Kasumi-1 (cell line): ENCODE measurements at regions not wholly inside any gene's neighbourhood (a gene's known extent, or its start where the extent isn't known, plus 50 kb on each side); places are given as distances from the start of the nearest gene placed in this dataset.
A peak's percentile ranks its signal among the peaks of the same experiment; 100 is the strongest.

Experiments used
- DNase-seq, 2 experiments: peaks; one replicate each; lab custom pipeline; 2025; lab: John Stamatoyannopoulos, UW

DNA sequence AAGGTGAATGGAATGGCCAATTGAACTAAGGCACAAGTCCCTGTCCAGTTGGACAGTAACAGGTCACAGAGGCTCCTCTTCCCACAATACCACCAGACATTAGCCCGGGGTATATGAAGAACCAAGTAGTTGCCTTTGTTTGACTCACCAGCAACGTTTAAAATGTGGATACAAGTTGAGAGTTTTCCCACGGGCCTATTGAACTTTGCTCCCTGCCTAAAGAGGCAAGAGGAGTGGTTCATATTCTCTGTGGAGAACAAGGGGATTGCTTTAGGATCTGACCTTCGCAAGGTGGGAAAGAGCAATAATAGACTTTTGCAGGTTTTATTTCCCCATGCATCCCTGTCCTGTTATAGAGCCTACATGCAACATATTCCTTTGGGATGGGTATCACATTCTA, 177.2 kb downstream of the POU4F1 start:
- DNase-seq, result no peak

DNA sequence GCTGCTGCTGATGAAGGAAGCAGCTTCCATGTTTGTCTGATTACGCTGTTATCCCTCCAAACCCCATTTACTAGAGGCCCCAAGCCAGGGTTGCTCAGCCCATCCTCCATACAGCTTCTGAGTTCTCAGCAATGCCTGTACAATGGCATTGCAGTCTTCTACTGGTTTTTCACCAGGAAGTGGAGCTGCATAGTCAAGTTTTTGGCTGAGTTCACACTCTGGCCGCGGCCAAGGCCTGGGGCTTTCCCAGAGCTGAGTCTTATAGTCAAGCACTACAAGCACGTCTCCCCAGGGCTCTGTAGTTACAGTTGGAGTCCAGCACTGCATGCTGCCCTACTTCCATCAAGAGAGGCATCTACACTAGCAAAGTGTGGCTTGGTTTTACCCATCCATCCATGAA, 182.5 kb downstream of the POU4F1 start:
- no peak for DNase-seq

DNA sequence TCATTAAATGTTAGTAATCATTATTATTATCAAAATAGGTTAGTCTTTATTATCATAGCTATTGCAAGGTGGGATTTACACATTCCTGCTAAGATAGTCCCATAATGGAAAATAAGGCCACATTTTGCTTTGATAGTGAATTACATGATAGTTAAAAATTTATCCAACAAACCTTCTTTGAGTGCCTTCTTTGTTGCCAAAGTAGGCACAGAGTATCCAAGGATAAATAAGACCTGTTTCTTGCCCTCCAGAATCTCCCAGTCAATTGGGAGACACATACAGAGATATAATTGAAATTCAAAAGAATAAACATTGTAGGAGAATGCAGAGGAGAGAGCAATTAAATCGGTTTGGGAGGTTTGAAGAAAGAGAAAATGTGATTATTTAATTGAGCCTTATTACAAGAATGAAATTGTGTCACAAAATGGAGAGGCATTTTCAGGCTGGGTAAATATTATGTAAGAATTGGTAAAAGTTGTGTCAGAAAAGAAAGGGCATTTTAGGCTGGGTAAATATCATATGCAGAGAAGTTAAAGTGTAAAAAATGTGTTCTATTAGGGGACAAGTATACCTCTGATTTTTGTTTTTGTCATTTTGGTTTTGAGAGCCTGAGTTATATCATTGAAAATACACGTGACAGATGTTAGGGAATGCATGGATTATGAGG, 189.3 kb downstream of the POU4F1 start:
- no peak for DNase-seq

DNA sequence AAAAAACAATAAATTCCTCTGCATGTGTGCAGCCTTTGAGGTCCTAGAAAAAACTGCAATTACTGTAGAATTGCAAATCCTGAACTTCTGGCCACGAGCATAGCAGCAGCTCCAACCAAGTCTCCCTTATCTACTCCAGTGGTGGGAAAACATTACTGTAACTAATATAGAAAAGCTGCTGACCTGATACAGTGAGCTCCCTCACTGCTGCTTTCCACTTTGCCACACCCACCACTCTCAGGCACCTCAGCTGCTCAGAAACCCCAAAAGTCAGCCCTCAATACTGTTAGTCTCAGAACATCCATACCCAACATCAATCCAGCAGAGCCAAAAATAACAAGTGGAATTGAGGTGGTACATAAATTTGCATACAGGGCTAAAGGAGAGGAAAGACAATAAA, 192.5 kb downstream of the POU4F1 start:
- DNase-seq, result no peak

DNA sequence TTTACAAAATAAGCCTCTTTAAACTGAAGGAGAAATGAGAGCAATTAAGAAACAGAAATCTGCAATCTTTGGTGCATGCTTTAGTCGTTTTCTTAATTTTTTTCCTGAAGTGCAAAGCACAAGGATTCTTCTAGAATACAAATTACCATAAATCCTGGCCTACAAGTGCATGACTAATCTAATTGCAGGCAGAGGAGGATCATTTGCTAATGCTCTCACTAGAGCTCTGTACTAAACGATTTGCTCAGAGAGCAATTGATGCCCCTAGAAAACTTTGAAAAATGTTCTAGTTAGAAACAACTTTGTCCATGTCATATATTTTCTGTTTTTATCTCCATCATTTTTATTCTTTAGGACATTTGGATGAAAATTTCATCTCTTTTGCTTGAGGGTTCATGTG, 193.2 kb downstream of the POU4F1 start:
- DNase-seq, result no peak

DNA sequence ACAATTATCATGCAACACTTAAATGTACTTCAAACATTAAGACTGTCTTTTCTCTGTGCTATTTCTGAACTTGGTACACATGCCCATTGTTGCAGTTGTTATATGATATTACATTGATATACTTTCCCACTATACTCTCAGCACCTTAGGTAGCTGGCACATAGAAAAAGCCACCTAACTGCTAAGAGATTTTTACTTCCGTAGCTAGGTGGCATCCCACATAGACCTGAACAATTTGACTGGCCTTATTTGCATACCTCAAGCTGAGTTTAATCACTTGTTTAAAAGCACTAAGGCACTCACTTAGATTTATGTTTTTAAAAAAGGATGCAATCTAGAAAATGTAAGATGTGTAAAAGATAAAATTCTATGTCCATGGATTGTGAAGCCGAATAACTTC, 194.2 kb downstream of the POU4F1 start:
- DNase-seq, result no peak

DNA sequence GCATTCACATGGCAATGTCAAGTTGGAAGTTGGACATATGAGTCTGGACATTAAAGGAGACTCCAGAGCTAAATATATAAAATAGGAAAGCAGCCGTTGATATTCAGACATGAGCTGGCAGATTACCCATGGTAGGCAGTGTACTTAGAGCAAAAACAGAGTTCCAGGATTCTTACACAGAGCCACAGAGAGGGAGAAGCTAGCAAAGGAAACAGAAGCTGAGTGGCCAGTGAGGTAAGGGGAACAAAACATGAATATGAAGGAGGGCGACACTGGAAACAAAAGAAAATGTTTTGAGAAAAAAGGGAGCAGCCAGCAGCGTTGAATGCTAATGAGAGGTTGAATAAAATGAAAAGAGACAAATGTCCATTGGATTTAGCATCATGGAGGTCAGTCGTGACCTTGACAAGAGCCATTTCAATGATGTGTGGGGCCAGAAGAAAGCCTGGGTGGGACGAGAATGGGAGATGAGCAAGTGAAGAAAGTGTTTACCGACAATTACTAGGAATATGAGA, 198.4 kb downstream of the POU4F1 start:
- no peak for DNase-seq

DNA sequence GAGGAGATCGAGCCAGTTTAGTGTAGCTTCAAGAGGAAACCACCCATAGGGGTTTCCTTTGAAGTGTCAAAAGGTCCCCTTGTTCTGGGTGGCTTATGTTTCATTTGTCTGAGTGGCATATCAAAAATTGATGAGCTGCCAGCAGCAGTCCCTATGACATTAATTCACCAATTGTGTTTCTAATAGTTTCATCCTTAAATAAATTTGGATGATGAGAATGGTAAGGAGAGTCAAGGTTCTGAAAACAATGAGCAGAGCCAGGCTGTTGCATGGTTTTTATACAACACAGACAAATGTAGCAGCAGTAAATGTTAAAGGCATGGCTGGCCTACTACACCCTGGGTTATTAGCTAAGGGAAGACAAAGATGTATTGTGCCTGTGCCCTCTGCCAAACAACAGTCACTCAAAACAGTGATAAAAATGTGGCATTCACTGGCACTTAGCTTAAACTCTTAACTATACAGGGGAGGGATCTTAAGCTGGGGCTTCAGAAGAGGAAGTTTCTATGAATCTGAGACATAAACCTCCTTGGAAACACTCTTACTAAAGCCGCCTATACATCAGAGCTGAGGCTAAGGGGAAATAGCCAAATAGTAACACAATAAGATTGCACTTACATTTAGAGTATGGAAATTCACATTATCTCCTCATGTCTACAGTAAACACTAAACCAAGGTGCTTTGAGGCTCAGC, 200.5 kb downstream of the POU4F1 start:
- peak; percentile 27 to 40 for DNase-seq

DNA sequence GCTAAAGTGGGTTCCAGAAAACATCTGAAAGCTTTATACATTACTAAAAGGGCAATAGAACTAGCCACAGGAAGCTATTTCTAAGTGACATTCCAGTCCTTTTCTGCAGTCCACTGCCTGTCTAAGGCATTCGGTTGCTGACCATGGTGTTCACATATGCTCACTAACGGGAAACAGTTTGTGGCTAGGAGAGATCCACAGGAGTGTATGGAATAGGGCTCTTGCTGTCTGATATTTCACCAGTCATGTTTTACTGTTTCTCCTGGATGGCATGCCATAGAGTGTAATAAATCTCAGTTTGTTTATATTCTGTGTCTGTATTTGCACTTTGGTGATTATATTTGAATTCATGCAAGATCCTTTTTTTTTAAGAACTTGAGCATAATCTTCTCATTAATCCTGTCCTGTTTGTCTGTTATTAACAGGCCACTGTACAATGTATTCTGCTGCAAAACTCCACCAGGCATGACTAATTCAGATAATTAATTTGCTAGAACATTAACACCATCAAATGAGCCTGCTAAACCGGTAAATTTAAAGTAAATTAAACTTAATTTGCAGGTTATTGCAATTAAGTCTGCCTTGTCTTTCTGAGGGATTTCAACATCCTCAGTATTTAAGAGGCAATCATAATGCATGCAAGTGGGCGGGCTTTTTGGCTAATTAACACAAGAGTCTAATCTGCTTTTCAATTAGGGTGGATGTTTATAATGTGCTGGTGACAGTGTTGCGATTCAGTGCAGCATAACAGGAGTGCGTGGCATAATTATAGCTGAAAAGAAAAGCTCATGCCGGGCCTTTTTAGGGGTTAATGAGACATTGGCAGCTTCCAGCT, 201.3 kb downstream of the POU4F1 start:
- no peak for DNase-seq

DNA sequence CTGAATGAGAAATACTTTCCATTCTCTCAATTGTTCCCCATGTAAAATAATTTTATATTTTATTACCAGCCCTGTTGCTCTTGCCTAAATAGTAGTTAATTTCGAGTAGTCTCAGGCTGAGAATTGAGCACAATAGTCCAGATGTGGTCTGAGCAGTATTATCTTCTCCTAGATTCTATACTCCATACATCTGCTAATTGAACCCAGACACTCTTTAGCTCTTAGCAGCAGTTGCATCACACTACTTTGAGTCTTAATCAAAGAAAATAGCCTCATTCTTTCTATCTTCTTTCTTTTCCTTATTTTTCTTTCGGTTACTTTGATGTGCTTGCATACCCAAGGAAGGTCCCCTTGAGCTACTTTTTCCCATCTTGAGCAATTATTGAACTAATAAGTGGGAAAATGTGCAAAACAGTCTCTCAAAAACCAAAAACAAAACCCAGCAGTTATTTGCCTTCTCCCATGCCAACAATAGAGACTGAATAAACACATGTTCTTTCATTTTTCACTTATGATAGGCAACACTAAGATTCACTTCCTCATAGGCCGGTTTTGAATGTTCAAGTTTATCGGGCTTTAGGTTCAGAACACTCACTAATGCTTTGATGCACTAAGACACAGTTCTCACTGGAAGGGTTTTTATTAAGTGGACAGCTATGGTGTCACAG, 204.5 kb downstream of the POU4F1 start:
- DNase-seq, result no peak

DNA sequence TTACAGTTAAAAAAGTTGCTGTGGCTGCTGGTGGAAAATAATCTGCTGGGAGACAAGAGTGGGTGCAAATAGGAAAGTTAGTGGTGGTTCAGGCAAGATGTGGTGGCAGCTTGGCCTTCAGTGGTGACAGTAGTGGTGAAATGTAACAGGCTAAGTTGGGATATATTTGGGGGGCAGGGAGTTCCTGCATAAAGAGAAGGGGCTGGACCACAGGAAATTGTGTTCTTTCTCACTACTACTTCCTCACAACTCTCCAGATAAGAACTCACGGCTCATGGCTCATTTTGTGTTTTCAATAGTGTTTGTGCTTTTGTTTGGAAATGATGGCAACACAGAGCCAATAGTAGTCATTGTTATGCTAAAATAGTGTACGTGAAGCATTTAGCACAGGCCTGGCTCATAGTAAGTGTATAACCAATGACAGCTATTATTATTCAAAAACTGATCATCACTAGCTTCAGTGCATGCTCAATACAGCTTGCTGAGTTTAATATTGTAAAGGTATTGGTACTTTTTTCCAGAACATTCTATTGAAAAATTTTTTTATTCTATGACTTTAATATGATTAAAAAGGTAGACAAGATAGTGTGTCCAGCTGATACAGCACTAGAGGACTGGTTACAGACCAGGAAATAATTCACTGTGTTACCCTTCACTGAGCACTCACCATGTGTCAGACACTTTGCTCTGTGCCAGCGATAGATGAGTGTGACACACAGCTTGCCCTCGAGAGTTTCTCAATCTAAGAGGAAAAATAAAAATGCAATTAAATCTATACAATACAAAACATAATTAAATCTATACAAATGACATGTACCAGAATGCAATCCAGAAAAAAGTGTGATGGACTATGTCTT, 209.8 kb downstream of the POU4F1 start:
- peak; percentile 27 to 43 for DNase-seq

DNA sequence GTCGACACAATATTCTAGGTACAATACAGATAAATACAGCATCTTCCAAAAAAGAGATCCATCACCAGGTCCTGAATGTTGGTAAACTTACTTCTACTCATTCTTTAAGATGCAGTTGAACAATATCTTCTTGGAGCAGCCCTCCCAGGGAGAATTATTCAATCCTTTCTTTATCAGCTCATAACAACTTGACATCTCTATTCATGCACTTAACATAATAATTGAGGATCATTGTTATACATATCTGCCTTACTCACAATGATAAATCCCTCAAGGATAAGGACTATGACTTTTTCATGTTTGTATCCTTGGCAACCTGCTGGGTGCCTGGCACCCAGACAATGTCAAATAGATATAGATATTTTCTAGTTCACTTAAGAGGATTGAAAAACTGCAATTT, 219.5 kb downstream of the POU4F1 start:
- no peak for DNase-seq

DNA sequence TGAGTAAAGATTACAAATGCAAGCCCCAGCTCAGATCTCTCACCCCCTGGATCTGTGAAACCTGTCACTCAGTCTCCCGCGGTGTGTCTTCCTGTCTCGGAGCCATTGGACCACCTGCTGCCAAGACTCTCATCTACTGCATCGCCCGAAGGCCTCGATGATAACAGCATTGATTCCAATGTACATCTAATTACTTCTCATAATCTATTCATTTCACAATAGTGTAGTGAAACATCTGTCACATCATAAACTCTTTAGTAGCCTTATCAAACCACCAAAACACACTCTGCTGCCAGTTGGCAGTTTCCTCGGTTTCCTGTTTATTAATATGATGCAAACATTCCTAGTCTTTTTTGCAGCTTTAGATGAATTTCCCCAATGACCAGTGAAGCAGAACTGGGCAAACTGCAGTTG, 220.3 kb downstream of the POU4F1 start:
- DNase-seq, result no peak

DNA sequence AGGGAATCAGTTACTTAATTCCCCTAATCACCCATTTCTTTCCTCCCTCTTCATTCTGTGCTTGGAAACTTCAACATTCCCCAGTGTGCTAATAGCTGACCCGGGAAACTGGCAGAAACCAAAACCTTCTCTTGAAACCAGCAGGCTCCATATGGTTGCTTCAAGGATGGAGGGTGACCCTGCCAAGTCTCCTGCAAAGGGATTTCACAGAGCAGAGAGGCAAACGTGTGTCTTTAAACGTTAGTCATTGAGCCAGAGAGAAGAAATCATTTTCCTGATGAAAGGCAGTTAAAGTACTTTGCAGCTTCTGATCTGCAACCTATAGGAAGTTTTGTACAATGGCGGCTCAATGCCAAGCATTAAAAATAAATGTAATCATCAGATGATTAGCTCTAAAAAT, 220.9 kb downstream of the POU4F1 start:
- DNase-seq, result no peak

DNA sequence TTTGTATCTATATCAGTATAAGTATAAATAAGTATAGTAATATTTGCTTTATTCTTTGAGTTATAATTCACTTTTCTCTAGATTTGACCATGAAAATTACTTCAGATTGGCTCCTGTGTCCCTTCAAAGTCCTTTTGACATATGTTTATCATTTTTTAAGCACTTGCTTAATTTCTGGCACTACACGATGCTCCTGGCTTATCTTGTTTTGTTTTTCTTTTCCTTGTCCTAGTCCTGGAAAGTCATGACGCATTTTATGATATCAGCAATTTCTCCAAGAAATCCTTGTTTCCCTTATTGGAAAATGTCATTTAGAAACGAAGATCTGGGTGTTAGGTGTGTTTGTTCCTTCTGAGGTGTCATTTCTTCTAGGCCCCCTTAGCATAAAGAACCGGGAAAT, 226.5 kb downstream of the POU4F1 start:
- DNase-seq, result no peak

DNA sequence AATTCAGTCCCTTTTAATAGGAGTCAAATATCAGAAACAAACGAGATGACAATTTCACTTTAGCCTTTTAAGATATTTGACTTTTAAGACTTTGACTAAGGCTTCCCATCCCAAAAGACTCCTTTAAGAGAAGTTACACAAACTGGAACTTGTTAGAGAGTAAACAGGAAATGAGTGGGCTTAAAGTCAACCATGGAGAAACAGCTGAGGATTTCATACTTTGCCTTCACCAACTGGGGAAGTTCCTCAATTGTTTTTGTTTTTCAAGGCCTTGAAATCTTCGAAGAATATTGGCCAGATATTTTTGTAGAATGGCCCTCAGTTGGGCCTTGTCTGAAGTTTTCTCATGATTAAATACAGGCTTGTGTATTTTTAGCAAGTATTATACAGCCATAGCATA, 227.3 kb downstream of the POU4F1 start:
- DNase-seq, result peak in 1 of 2 experiments; percentile 7

DNA sequence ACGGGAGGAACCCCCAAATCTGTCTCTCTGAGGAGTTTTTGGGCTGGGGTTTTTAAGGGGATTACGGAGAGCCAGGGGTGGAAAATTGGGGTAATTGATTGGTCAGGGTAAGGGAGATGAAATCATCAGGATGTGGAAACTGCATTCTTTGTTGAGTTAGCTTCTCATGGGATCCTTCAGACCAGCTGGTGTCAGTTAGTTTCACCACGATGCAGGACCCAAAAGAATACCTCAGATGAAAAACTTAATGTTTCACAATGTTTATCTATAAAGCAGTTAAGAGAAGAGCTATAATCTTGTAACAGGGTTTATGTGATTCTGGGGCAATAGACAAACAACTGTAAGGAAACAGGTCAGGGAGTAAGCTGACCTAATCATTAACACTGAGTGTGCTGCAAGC, 230.8 kb downstream of the POU4F1 start:
- DNase-seq, result no peak

DNA sequence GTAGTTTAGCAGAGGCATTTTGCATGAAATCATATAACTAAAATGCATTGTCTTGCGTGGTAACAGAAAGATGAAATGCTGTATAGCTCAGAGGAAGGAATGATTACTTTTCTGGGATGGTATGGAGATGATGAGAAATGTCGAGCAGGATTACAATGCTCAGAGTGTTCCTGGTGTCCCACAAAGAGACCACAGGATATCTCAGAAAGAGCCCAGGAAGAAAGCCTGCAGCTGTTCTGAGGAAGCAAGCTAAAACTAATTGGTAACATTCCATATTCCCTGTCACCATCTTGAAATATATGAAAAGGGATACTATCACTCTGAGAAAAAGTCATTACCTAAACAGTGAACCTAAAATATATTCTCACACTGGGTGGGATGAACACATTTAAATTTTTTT, 233.1 kb downstream of the POU4F1 start:
- DNase-seq, result no peak

DNA sequence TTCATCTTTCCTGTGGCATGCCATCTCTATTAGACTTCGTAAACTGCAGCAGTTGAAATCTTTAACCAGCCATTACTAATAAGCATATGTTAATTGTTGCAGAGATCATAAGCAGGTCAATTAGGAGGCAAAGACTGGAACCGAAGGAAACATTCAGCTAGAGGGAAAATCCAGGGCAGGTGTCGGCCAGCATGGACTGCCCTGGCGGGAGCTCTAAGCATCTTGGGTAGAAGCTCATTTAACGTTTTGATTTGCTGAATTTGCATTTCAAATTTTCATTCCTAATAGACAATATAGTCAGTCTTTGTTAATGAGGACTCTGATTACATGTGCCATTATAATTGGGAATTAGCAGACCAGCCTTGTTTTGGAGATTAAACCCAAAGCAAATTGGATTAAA, 238.6 kb downstream of the POU4F1 start:
- no peak for DNase-seq

DNA sequence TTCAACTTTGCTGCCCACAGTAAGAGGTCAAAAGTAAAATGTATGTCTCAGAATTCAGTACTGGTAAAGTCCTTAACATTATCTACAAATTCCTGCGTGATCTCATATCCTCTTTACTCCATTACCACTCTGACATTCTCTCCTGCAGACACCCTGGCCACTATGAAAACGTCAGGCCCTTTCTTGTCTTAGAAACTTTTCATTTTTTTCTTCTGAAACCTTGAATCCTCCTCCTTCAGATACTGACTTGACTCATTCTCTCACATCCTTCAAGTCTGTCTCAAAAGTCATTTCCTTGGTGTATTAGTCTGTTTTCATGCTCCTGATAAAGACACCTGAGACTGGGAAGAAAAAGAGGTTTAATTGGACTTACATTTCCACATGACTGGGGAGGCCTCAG, 262.3 kb downstream of the POU4F1 start:
- no peak for DNase-seq

DNA sequence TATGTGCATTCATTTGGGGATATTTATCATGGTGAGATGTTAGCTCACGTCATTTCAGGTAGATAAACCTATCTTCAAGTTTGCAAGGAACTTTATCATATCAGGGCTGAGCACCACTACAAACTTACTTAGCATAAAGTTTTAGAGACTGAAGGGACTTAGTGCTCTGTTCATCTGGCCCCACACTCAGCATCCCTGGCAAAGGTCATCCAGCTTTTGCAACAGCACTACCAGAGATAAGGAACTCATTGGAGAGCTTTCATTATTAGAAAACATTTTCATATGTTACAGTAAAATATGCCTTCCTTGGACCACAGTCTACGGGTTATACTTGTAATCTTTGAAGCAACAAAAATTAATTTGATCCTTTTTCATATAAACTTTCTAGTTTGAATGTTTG, 263.4 kb downstream of the POU4F1 start:
- no peak for DNase-seq
